Right lobe of liver (tissue), 4 donors: ENCODE measurements at regions not wholly inside any gene's neighbourhood (a gene's known extent, or its start where the extent isn't known, plus 50 kb on each side); places are given as distances from the start of the nearest gene placed in this dataset.

Experiments used
- POLR2A ChIP-seq: fragments of 450-650 bp; IDR thresholded peaks from one replicate; pipeline ENCODE4 v1.6.1; 2017; ENCODE audit warnings: antibody characterized with exemption, mild to moderate bottlenecking
- TF ChIP-seq, protein P1 (sequence below), 4 donors: fragments of 200-600 bp in 3 of 4; fragments of 450-650 bp in 1 of 4; IDR thresholded peaks; one replicate each; pipeline versions ENCODE4 v1.5.1 to v1.8.0; 2016 to 2022; ENCODE audit warnings: antibody characterized with exemption in 4 of 4, mild to moderate bottlenecking in 2 of 4
- donor health status: DM: no; HTN: no; CAD: no.
- donor health status: DM: no; HTN: no; CAD: no.
- donor health status: DM: no; HTN: yes; CAD: no.

DNA sequence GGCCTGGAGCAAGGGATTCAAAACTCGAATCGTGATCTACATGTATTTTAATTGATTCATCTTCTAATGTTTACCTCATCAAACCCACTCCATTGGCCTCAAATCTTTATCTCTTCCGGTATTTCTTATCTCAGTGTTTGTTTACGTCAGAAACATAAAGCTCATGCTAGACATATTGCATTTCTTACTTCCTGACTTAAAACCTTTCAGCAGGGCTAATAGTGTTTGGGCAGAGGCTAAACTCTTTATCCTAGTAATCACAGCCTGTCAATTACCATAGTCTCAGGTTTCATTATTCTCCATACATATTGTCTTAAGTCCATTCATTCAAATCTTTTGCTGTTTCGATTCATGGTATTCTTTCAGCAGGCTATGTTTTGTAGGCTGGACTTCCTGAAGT lies 81.3 kb upstream of the AGR3 start:
- TF ChIP-seq, protein P1, sequence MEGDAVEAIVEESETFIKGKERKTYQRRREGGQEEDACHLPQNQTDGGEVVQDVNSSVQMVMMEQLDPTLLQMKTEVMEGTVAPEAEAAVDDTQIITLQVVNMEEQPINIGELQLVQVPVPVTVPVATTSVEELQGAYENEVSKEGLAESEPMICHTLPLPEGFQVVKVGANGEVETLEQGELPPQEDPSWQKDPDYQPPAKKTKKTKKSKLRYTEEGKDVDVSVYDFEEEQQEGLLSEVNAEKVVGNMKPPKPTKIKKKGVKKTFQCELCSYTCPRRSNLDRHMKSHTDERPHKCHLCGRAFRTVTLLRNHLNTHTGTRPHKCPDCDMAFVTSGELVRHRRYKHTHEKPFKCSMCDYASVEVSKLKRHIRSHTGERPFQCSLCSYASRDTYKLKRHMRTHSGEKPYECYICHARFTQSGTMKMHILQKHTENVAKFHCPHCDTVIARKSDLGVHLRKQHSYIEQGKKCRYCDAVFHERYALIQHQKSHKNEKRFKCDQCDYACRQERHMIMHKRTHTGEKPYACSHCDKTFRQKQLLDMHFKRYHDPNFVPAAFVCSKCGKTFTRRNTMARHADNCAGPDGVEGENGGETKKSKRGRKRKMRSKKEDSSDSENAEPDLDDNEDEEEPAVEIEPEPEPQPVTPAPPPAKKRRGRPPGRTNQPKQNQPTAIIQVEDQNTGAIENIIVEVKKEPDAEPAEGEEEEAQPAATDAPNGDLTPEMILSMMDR (IDR thresholded peaks at IDR 0.05): no peak
- no peak for TF ChIP-seq POLR2A
